ENCODE measurements at regions not wholly inside any gene's neighbourhood (a gene's known extent, or its start where the extent isn't known, plus 50 kb on each side); places are given as distances from the start of the nearest gene placed in this dataset.

- no peak for TF ChIP-seq GATA2 (IDR thresholded peaks at IDR 0.05; ENCODE audit: low read depth, low read length)
- no peak for TF ChIP-seq GATA3 (IDR thresholded peaks at IDR 0.05; ENCODE audit: low read depth, low read length)
These were observed 476.4 kb upstream of the CCL2 start for GRCh38 chr17:33778505-33779233.
